GM12878 (cell line): ENCODE measurements at regions not wholly inside any gene's neighbourhood (a gene's known extent, or its start where the extent isn't known, plus 50 kb on each side); places are given as distances from the start of the nearest gene placed in this dataset.

Experiments used
- ATAC-seq: fragments of 200-7000 bp; cut with Tn5 transposase; 3 replicates; pipeline ENCODE4 v1.9.1; 2020; ENCODE audit warnings: mild to moderate bottlenecking, moderate library complexity
- BruUV-seq: library from RNA; stranded (reverse); fragments of 400-500 nt; replicated peaks from 2 replicates; lab custom pipeline; 2021; lab: Mats Ljungman, UMichigan
- CTCF ChIA-PET: fragments of 300-600 bp; sonication (Branson Sonifier 250); formaldehyde crosslinking; extraction: SDS; loops from one replicate; lab custom pipeline; 2021; ENCODE audit warnings: inconsistent platforms; lab: Yijun Ruan, JAX
- POLR2A ChIA-PET: fragments of 350-600 bp; formaldehyde crosslinking; extraction: SDS; loops from one replicate; lab custom pipeline; 2021; ENCODE audit warnings: inconsistent platforms; lab: Charles Lee
- RAD21 ChIA-PET: fragments of 300-600 bp; sonication (Branson Sonifier 250); formaldehyde crosslinking; loops from one replicate; lab custom pipeline; 2023; ENCODE audit warnings: antibody characterized with exemption; ENCODE audit not compliant: unreplicated experiment; lab: Charles Lee
- SMC1A ChIA-PET: fragments of 300-600 bp; sonication (Branson Sonifier 250); formaldehyde crosslinking; loops from one replicate; lab custom pipeline; 2023; ENCODE audit not compliant: unreplicated experiment, uncharacterized antibody; lab: Charles Lee
- DNase-seq: peaks from one replicate; pipeline ENCODE4 v3.0.0-alpha.2; 2011; ENCODE audit warnings: low read depth, low spot score
- FAIRE-seq: peaks from 3 replicates; lab custom pipeline; 2011; peaks lifted over from hg19 to GRCh38; lab: Jason Lieb, UNC
- H2AFZ ChIP-seq: 2 replicates; pipeline ENCODE4 v1.6.0; 2011; ENCODE audit warnings: low read depth, low read length, control low read depth; ENCODE audit not compliant: control insufficient read depth
- H3K27ac ChIP-seq: 2 replicates; pipeline ENCODE4 v1.5.1; 2011; ENCODE audit warnings: control low read depth; ENCODE audit not compliant: control insufficient read depth, insufficient read depth
- H3K27me3 ChIP-seq, 2 experiments: replicated peaks in 1 of 2; 2 replicates each; pipeline versions ENCODE4 v1.6.0 to v1.6.1; 2011; ENCODE audit warnings: low read length in 1 of 2; ENCODE audit not compliant: control insufficient read depth in 2 of 2, insufficient read depth in 2 of 2
- H3K36me3 ChIP-seq, 2 experiments: 2 replicates each; pipeline ENCODE4 v1.5.1; 2011; ENCODE audit warnings: low read length in 1 of 2; ENCODE audit not compliant: control insufficient read depth in 2 of 2, insufficient read depth in 2 of 2
- H3K4me1 ChIP-seq: 2 replicates; pipeline ENCODE4 v1.6.1; 2011; ENCODE audit warnings: mild to moderate bottlenecking, low read length, moderate library complexity, mixed read lengths; ENCODE audit not compliant: control insufficient read depth, insufficient read depth
- H3K4me2 ChIP-seq: 2 replicates; pipeline ENCODE4 v1.6.0; 2011; ENCODE audit warnings: control low read depth; ENCODE audit not compliant: control insufficient read depth, insufficient read depth
- H3K4me3 ChIP-seq: fragments of 200-600 bp; sonication (generic); 2 replicates; pipeline ENCODE4 v1.5.1; 2016
- H3K79me2 ChIP-seq: 2 replicates; pipeline ENCODE4 v1.6.0; 2011; ENCODE audit warnings: low read length; ENCODE audit not compliant: control insufficient read depth, insufficient read depth
- H3K9ac ChIP-seq: 2 replicates; pipeline ENCODE4 v1.8.0; 2011; ENCODE audit warnings: low read length, control low read depth, mixed read lengths; ENCODE audit not compliant: control insufficient read depth, insufficient read depth
- H3K9me3 ChIP-seq: replicated peaks from 3 replicates; pipeline ENCODE4 v1.5.1; 2011; ENCODE audit warnings: mild to moderate bottlenecking, low read length; ENCODE audit not compliant: control insufficient read depth, insufficient read depth
- H4K20me1 ChIP-seq: 2 replicates; pipeline ENCODE4 v1.6.0; 2011; ENCODE audit not compliant: control insufficient read depth, insufficient read depth
- NR2C1 ChIP-seq: fragments of 450-650 bp; IDR thresholded peaks from 2 replicates; pipeline ENCODE4 v1.6.1; 2017; ENCODE audit warnings: antibody characterized with exemption, mild to moderate bottlenecking, moderate library complexity
- SREBF2 ChIP-seq: IDR thresholded peaks from 2 replicates; pipeline ENCODE4 v1.6.1; 2012; ENCODE audit warnings: mild to moderate bottlenecking, low read length
- WGBS: methylation state at CpG from one replicate; pipeline ENCODE4 v1.1.6; 2016; ENCODE audit warnings: low lambda C conversion rate; ENCODE audit not compliant: insufficient replicate concordance, insufficient coverage; ENCODE audit errors: missing lambda C conversion rate; 5-methylcytosine and 5-hydroxymethylcytosine counted together
- in situ Hi-C: fragments of 300-500 bp; cut with MboI; formaldehyde crosslinking; loops from 9 replicates; pipeline ENCODE4 v1.14.3; 2018; ENCODE audit warnings: mixed read lengths
- intact Hi-C: fragments of 100-400 bp; cut with micrococcal nuclease; formaldehyde crosslinking; loops from one replicate; pipeline ENCODE4 v1.14.2; 2022; ENCODE audit not compliant: unreplicated experiment
- TF ChIP-seq, protein P1 (sequence below): fragments of 450-650 bp; IDR thresholded peaks from 2 replicates; pipeline ENCODE4 v1.6.1; 2016; ENCODE audit warnings: mild to moderate bottlenecking
- TF ChIP-seq, protein P2 (sequence below): fragments of 150-350 bp; IDR thresholded peaks from 2 replicates; pipeline ENCODE4 v1.6.1; 2016; ENCODE audit warnings: low read depth, low read length

DNA sequence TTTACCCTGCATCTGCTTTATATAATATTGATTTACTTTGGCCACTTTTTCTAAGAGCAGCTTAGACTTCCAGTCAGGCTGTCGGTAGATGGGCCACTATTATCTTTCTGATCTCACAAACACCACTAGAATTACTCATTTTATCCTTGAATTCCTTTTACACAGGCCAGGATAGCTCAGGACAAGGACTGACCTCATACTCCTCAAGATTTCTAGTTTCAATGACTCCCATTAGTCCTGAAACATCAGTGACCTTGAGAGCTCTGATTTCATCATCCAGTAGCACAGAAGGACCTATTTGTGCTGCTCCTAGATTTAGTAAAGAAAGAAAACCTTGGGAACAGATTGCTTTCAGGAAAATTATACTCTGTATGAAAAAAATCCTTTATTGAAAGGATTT is 727.9 kb upstream of the PTPRD start:
- no peak overlapping the region for H3K4me2 ChIP-seq
- ChIA-PET CTCF (no interaction called here), POLR2A (no interaction called here), RAD21 (no interaction called here), SMC1A (no interaction called here)
- no peak overlapping the region for H3K4me3 ChIP-seq
- ATAC-seq: no peak
- no peak overlapping the region for H3K9ac ChIP-seq
- no peaks in the 10 kb centered on the region for H3K36me3 ChIP-seq
- 0% methylated on average over 1 of the region's 1 CpG for WGBS
- H3K9me3 ChIP-seq: no peaks in the 10 kb centered on the region
- no TSS peak for BruUV-seq
- intact Hi-C loops: loop anchor here (10.0 kb wide), 1 partner anchor 56 kb away; no protein-coding TSS in a partner anchor
- H3K4me1 ChIP-seq: no peaks in the 10 kb centered on the region
- in situ Hi-C loops: no loop called here
- no peak overlapping the region for H3K27ac ChIP-seq
- no peaks in the 10 kb centered on the region for H3K27me3 ChIP-seq
- FAIRE-seq: no peak
- H2AFZ ChIP-seq: no peak overlapping the region
- TF ChIP-seq, protein P1, sequence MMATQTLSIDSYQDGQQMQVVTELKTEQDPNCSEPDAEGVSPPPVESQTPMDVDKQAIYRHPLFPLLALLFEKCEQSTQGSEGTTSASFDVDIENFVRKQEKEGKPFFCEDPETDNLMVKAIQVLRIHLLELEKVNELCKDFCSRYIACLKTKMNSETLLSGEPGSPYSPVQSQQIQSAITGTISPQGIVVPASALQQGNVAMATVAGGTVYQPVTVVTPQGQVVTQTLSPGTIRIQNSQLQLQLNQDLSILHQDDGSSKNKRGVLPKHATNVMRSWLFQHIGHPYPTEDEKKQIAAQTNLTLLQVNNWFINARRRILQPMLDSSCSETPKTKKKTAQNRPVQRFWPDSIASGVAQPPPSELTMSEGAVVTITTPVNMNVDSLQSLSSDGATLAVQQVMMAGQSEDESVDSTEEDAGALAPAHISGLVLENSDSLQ: no peak
- TF ChIP-seq SREBF2 (no peak), NR2C1 (no peak)
- TF ChIP-seq, protein P2, sequence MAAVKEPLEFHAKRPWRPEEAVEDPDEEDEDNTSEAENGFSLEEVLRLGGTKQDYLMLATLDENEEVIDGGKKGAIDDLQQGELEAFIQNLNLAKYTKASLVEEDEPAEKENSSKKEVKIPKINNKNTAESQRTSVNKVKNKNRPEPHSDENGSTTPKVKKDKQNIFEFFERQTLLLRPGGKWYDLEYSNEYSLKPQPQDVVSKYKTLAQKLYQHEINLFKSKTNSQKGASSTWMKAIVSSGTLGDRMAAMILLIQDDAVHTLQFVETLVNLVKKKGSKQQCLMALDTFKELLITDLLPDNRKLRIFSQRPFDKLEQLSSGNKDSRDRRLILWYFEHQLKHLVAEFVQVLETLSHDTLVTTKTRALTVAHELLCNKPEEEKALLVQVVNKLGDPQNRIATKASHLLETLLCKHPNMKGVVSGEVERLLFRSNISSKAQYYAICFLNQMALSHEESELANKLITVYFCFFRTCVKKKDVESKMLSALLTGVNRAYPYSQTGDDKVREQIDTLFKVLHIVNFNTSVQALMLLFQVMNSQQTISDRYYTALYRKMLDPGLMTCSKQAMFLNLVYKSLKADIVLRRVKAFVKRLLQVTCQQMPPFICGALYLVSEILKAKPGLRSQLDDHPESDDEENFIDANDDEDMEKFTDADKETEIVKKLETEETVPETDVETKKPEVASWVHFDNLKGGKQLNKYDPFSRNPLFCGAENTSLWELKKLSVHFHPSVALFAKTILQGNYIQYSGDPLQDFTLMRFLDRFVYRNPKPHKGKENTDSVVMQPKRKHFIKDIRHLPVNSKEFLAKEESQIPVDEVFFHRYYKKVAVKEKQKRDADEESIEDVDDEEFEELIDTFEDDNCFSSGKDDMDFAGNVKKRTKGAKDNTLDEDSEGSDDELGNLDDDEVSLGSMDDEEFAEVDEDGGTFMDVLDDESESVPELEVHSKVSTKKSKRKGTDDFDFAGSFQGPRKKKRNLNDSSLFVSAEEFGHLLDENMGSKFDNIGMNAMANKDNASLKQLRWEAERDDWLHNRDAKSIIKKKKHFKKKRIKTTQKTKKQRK: no peak
- H4K20me1 ChIP-seq: no peaks in the 10 kb centered on the region
- H3K79me2 ChIP-seq: no peaks in the 10 kb centered on the region
- DNase-seq: no peak
